ENCODE measurements at regions not wholly inside any gene's neighbourhood (a gene's known extent, or its start where the extent isn't known, plus 50 kb on each side); places are given as distances from the start of the nearest gene placed in this dataset.

GRCh38 chr14:100434911-100435438, 111.8 kb downstream of the SLC25A47 start:
- TF ChIP-seq, protein P1, sequence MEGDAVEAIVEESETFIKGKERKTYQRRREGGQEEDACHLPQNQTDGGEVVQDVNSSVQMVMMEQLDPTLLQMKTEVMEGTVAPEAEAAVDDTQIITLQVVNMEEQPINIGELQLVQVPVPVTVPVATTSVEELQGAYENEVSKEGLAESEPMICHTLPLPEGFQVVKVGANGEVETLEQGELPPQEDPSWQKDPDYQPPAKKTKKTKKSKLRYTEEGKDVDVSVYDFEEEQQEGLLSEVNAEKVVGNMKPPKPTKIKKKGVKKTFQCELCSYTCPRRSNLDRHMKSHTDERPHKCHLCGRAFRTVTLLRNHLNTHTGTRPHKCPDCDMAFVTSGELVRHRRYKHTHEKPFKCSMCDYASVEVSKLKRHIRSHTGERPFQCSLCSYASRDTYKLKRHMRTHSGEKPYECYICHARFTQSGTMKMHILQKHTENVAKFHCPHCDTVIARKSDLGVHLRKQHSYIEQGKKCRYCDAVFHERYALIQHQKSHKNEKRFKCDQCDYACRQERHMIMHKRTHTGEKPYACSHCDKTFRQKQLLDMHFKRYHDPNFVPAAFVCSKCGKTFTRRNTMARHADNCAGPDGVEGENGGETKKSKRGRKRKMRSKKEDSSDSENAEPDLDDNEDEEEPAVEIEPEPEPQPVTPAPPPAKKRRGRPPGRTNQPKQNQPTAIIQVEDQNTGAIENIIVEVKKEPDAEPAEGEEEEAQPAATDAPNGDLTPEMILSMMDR (IDR thresholded peaks at IDR 0.05; ENCODE audit: control extremely low read depth in 1 of 3, insufficient read depth in 1 of 3, low read depth in 1 of 3, low read length in 3 of 3) = no peak
- no peak for TF ChIP-seq POLR2A (IDR thresholded peaks at IDR 0.05; ENCODE audit: control extremely low read depth in 1 of 2, low read depth in 2 of 2, low read length in 2 of 2)
- no peak for TF ChIP-seq E2F6 (IDR thresholded peaks at IDR 0.05)
- no peak for TF ChIP-seq POLR2AphosphoS5 (IDR thresholded peaks at IDR 0.05; ENCODE audit: low read depth, low read length)
- no peak for TF ChIP-seq TCF12 (IDR thresholded peaks at IDR 0.05; ENCODE audit: low read depth, low read length)
- TF ChIP-seq, protein P2, sequence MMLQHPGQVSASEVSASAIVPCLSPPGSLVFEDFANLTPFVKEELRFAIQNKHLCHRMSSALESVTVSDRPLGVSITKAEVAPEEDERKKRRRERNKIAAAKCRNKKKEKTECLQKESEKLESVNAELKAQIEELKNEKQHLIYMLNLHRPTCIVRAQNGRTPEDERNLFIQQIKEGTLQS (IDR thresholded peaks at IDR 0.05; ENCODE audit: insufficient read depth, low read depth, low read length) = no peak
- TF ChIP-seq, protein P3, sequence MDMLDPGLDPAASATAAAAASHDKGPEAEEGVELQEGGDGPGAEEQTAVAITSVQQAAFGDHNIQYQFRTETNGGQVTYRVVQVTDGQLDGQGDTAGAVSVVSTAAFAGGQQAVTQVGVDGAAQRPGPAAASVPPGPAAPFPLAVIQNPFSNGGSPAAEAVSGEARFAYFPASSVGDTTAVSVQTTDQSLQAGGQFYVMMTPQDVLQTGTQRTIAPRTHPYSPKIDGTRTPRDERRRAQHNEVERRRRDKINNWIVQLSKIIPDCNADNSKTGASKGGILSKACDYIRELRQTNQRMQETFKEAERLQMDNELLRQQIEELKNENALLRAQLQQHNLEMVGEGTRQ (IDR thresholded peaks at IDR 0.05; ENCODE audit: low read length) = no peak
- TF ChIP-seq SIX5 (IDR thresholded peaks at IDR 0.05; ENCODE audit: low read depth, low read length) = no peak
- TF ChIP-seq BCL11A (IDR thresholded peaks at IDR 0.05; ENCODE audit: low read depth in 2 of 2, low read length in 2 of 2) = no peak

Data from H1 (cell line).